ENCODE measurements at regions not wholly inside any gene's neighbourhood (a gene's known extent, or its start where the extent isn't known, plus 50 kb on each side); places are given as distances from the start of the nearest gene placed in this dataset.

GRCh38 chr2:120496759-120497158, 150.8 kb downstream of the INHBB start:
- Histone ChIP-seq H2BK120ac (ENCODE audit: low read depth, low read length) (no peak overlapping the region), H2BK5ac (ENCODE audit: low read depth, low read length, poor library complexity, severe bottlenecking) (no peak overlapping the region), H3K18ac (ENCODE audit: low read depth in 1 of 2, low read length in 2 of 2) (no peak overlapping the region), H4K8ac (ENCODE audit: low read length) (no peak overlapping the region), H3K23ac (ENCODE audit: low read length in 2 of 2) (no peak overlapping the region), H3K9me3 (ENCODE audit: control insufficient read depth, low read length) (no peaks in the 10 kb centered on the region), H3K4me2 (ENCODE audit: low read length, poor library complexity, severe bottlenecking) (no peak overlapping the region), H3K4me1 (ENCODE audit: control insufficient read depth, insufficient read depth, low read depth, low read length) (no peaks in the 10 kb centered on the region), H3K4ac (ENCODE audit: low read depth in 1 of 2, low read length in 2 of 2) (no peak overlapping the region), H3K27ac (ENCODE audit: low read length, poor library complexity, severe bottlenecking) (no peak overlapping the region), H4K91ac (ENCODE audit: low read length) (no peak overlapping the region), H3K4me3 (ENCODE audit: insufficient read depth in 1 of 2, low read depth in 1 of 2, low read length in 2 of 2) (no peak overlapping the region), H3K27me3 (ENCODE audit: control insufficient read depth in 1 of 2, insufficient read depth in 1 of 2, low read length in 2 of 2) (peaks cover 25 to 27% of the 10 kb centered on the region in 2 experiments), H2BK15ac (ENCODE audit: low read depth, poor library complexity, severe bottlenecking) (no peak overlapping the region), H2AFZ (ENCODE audit: low read depth, low read length) (no peak overlapping the region), H3K9ac (ENCODE audit: low read length) (no peak overlapping the region), H3K36me3 (ENCODE audit: control insufficient read depth in 1 of 2, insufficient read depth in 2 of 2, low read depth in 1 of 2, low read length in 2 of 2) (no peaks in the 10 kb centered on the region), H3K14ac (ENCODE audit: low read length in 2 of 2) (no peak overlapping the region), H3K79me1 (replicated peaks; ENCODE audit: low read length, poor library complexity, severe bottlenecking) (no peaks in the 10 kb centered on the region), H2BK12ac (ENCODE audit: low read length in 2 of 2) (no peak overlapping the region), H2AK5ac (ENCODE audit: low read length, severe bottlenecking) (no peak overlapping the region)
- 72% methylated on average over 7 of the region's 7 CpGs for WGBS
- no peak for DNase-seq

- H3K14ac ChIP-seq (ENCODE audit: low read length in 2 of 2), result no peak overlapping the region
- H4K91ac ChIP-seq (ENCODE audit: low read length), result no peak overlapping the region
- WGBS, result 87% methylated on average over 7 of the region's 7 CpGs
- H3K36me3 ChIP-seq (ENCODE audit: control insufficient read depth in 1 of 2, insufficient read depth in 2 of 2, low read depth in 1 of 2, low read length in 2 of 2), result no peaks in the 10 kb centered on the region
- no peak overlapping the region for H2BK15ac ChIP-seq (ENCODE audit: low read depth, poor library complexity, severe bottlenecking)
- no peak overlapping the region for H2BK12ac ChIP-seq (ENCODE audit: low read length in 2 of 2)
- H3K9ac ChIP-seq (ENCODE audit: low read length), result no peak overlapping the region
- no peaks in the 10 kb centered on the region for H3K79me1 ChIP-seq (replicated peaks; ENCODE audit: low read length, poor library complexity, severe bottlenecking)
- H3K27me3 ChIP-seq (ENCODE audit: control insufficient read depth in 1 of 2, insufficient read depth in 1 of 2, low read length in 2 of 2), result peaks cover 25 to 27% of the 10 kb centered on the region in 2 experiments
- H2BK5ac ChIP-seq (ENCODE audit: low read depth, low read length, poor library complexity, severe bottlenecking), result no peak overlapping the region
- no peaks in the 10 kb centered on the region for H3K9me3 ChIP-seq (ENCODE audit: control insufficient read depth, low read length)
- H2BK120ac ChIP-seq (ENCODE audit: low read depth, low read length), result no peak overlapping the region
- H3K4me2 ChIP-seq (ENCODE audit: low read length, poor library complexity, severe bottlenecking), result no peak overlapping the region
- H3K23ac ChIP-seq (ENCODE audit: low read length in 2 of 2), result no peak overlapping the region
- H3K4ac ChIP-seq (ENCODE audit: low read depth in 1 of 2, low read length in 2 of 2), result no peak overlapping the region
- H3K4me3 ChIP-seq (ENCODE audit: insufficient read depth in 1 of 2, low read depth in 1 of 2, low read length in 2 of 2), result no peak overlapping the region
- no peak overlapping the region for H3K27ac ChIP-seq (ENCODE audit: low read length, poor library complexity, severe bottlenecking)
- no peak overlapping the region for H3K18ac ChIP-seq (ENCODE audit: low read depth in 1 of 2, low read length in 2 of 2)
- H2AK5ac ChIP-seq (ENCODE audit: low read length, severe bottlenecking), result no peak overlapping the region
- H4K8ac ChIP-seq (ENCODE audit: low read length), result no peak overlapping the region
- no peak overlapping the region for H2AFZ ChIP-seq (ENCODE audit: low read depth, low read length)
- DNase-seq, result no peak
- no peaks in the 10 kb centered on the region for H3K4me1 ChIP-seq (ENCODE audit: control insufficient read depth, insufficient read depth, low read depth, low read length)
Observed at GRCh38 chr2:120497261-120497977, 151.5 kb downstream of the INHBB start.

- Histone ChIP-seq H3K14ac (ENCODE audit: low read length in 2 of 2) (no peak overlapping the region), H3K18ac (ENCODE audit: low read depth in 1 of 2, low read length in 2 of 2) (no peak overlapping the region), H3K4me2 (ENCODE audit: low read length, poor library complexity, severe bottlenecking) (no peak overlapping the region), H3K27ac (ENCODE audit: low read length, poor library complexity, severe bottlenecking) (no peak overlapping the region), H3K4me3 (ENCODE audit: insufficient read depth in 1 of 2, low read depth in 1 of 2, low read length in 2 of 2) (no peak overlapping the region), H2BK120ac (ENCODE audit: low read depth, low read length) (no peak overlapping the region), H2AFZ (ENCODE audit: low read depth, low read length) (no peak overlapping the region), H2BK5ac (ENCODE audit: low read depth, low read length, poor library complexity, severe bottlenecking) (no peak overlapping the region), H2AK5ac (ENCODE audit: low read length, severe bottlenecking) (no peak overlapping the region), H2BK12ac (ENCODE audit: low read length in 2 of 2) (no peak overlapping the region), H3K9me3 (ENCODE audit: control insufficient read depth, low read length) (no peaks in the 10 kb centered on the region), H3K4me1 (ENCODE audit: control insufficient read depth, insufficient read depth, low read depth, low read length) (no peaks in the 10 kb centered on the region), H2BK15ac (ENCODE audit: low read depth, poor library complexity, severe bottlenecking) (no peak overlapping the region), H3K9ac (ENCODE audit: low read length) (no peak overlapping the region), H3K36me3 (ENCODE audit: control insufficient read depth in 1 of 2, insufficient read depth in 2 of 2, low read depth in 1 of 2, low read length in 2 of 2) (no peaks in the 10 kb centered on the region), H4K8ac (ENCODE audit: low read length) (no peak overlapping the region), H4K91ac (ENCODE audit: low read length) (no peak overlapping the region), H3K23ac (ENCODE audit: low read length in 2 of 2) (no peak overlapping the region), H3K79me1 (replicated peaks; ENCODE audit: low read length, poor library complexity, severe bottlenecking) (no peaks in the 10 kb centered on the region), H3K4ac (ENCODE audit: low read depth in 1 of 2, low read length in 2 of 2) (no peak overlapping the region), H3K27me3 (ENCODE audit: control insufficient read depth in 1 of 2, insufficient read depth in 1 of 2, low read length in 2 of 2) (peaks cover 25 to 27% of the 10 kb centered on the region in 2 experiments)
- 89% methylated on average over 3 of the region's 3 CpGs for WGBS
- no peak for DNase-seq
Observed at GRCh38 chr2:120498121-120498520, 152.2 kb downstream of the INHBB start.

GRCh38 chr2:120498576-120499394, 152.8 kb downstream of the INHBB start:
- H2BK120ac ChIP-seq (ENCODE audit: low read depth, low read length), result no peak overlapping the region
- H3K18ac ChIP-seq (ENCODE audit: low read depth in 1 of 2, low read length in 2 of 2), result no peak overlapping the region
- no peak overlapping the region for H4K8ac ChIP-seq (ENCODE audit: low read length)
- no peak overlapping the region for H2BK12ac ChIP-seq (ENCODE audit: low read length in 2 of 2)
- H3K27me3 ChIP-seq (ENCODE audit: control insufficient read depth in 1 of 2, insufficient read depth in 1 of 2, low read length in 2 of 2), result peaks cover 25 to 27% of the 10 kb centered on the region in 2 experiments
- H3K4ac ChIP-seq (ENCODE audit: low read depth in 1 of 2, low read length in 2 of 2), result no peak overlapping the region
- no peak overlapping the region for H2BK5ac ChIP-seq (ENCODE audit: low read depth, low read length, poor library complexity, severe bottlenecking)
- no peaks in the 10 kb centered on the region for H3K4me1 ChIP-seq (ENCODE audit: control insufficient read depth, insufficient read depth, low read depth, low read length)
- H2AFZ ChIP-seq (ENCODE audit: low read depth, low read length), result no peak overlapping the region
- no peaks in the 10 kb centered on the region for H3K36me3 ChIP-seq (ENCODE audit: control insufficient read depth in 1 of 2, insufficient read depth in 2 of 2, low read depth in 1 of 2, low read length in 2 of 2)
- H2BK15ac ChIP-seq (ENCODE audit: low read depth, poor library complexity, severe bottlenecking), result no peak overlapping the region
- H3K9me3 ChIP-seq (ENCODE audit: control insufficient read depth, low read length), result no peaks in the 10 kb centered on the region
- H2AK5ac ChIP-seq (ENCODE audit: low read length, severe bottlenecking), result no peak overlapping the region
- H3K23ac ChIP-seq (ENCODE audit: low read length in 2 of 2), result no peak overlapping the region
- DNase-seq, result no peak
- no peak overlapping the region for H4K91ac ChIP-seq (ENCODE audit: low read length)
- H3K4me2 ChIP-seq (ENCODE audit: low read length, poor library complexity, severe bottlenecking), result no peak overlapping the region
- H3K9ac ChIP-seq (ENCODE audit: low read length), result no peak overlapping the region
- no peak overlapping the region for H3K27ac ChIP-seq (ENCODE audit: low read length, poor library complexity, severe bottlenecking)
- H3K79me1 ChIP-seq (replicated peaks; ENCODE audit: low read length, poor library complexity, severe bottlenecking), result no peaks in the 10 kb centered on the region
- WGBS, result 78% methylated on average over 12 of the region's 13 CpGs
- no peak overlapping the region for H3K4me3 ChIP-seq (ENCODE audit: insufficient read depth in 1 of 2, low read depth in 1 of 2, low read length in 2 of 2)
- H3K14ac ChIP-seq (ENCODE audit: low read length in 2 of 2), result no peak overlapping the region

All from mesenchymal stem cell (in vitro differentiated cells and primary cell).